Lung (tissue), 11 donors: ENCODE measurements at regions not wholly inside any gene's neighbourhood (a gene's known extent, or its start where the extent isn't known, plus 50 kb on each side); places are given as distances from the start of the nearest gene placed in this dataset.

Experiments used
- ATAC-seq: fragments of 200-7000 bp; cut with Tn5 transposase; one replicate; pipeline ENCODE4 v1.9.1; 2020; ENCODE audit warnings: moderate number of reproducible peaks; ENCODE audit not compliant: insufficient read depth, low FRiP score
- DNase-seq, 3 donors: peaks; one replicate each; pipeline ENCODE4 v3.0.0-alpha.2; 2013 to 2017
- H3K27ac ChIP-seq, 2 donors: one replicate each; pipeline ENCODE4 v1.5.1; 2013; ENCODE audit warnings: mild to moderate bottlenecking in 2 of 2, moderate library complexity in 2 of 2, control low read depth in 1 of 2, inconsistent platforms in 1 of 2, low read depth in 1 of 2, low read length in 1 of 2
- H3K27me3 ChIP-seq, 3 donors: one replicate each; pipeline ENCODE4 v1.5.1; 2013; ENCODE audit warnings: low read length in 2 of 3; ENCODE audit not compliant: control insufficient read depth in 3 of 3, insufficient read depth in 3 of 3
- H3K36me3 ChIP-seq, 4 donors: one replicate each; pipeline ENCODE4 v1.5.1; 2013; ENCODE audit warnings: low read length in 4 of 4, mild to moderate bottlenecking in 1 of 4, moderate library complexity in 1 of 4; ENCODE audit not compliant: control insufficient read depth in 4 of 4, insufficient read depth in 4 of 4
- H3K4me1 ChIP-seq, 5 donors: one replicate each; pipeline ENCODE4 v1.5.1; 2013; ENCODE audit warnings: low read length in 5 of 5, mild to moderate bottlenecking in 2 of 5, moderate library complexity in 1 of 5; ENCODE audit not compliant: control insufficient read depth in 5 of 5, insufficient read depth in 5 of 5
- H3K4me3 ChIP-seq: one replicate; pipeline ENCODE4 v1.5.1; 2013; ENCODE audit warnings: mild to moderate bottlenecking, control low read depth, moderate library complexity
- H3K9ac ChIP-seq, 2 donors: one replicate each; pipeline ENCODE4 v1.5.1; 2013; ENCODE audit warnings: low read length in 2 of 2, control low read depth in 1 of 2; ENCODE audit not compliant: insufficient read depth in 1 of 2
- H3K9me3 ChIP-seq, 4 donors: one replicate each; pipeline ENCODE4 v1.5.1; 2013; ENCODE audit warnings: low read length in 3 of 4, mild to moderate bottlenecking in 1 of 4, moderate library complexity in 1 of 4; ENCODE audit not compliant: control insufficient read depth in 4 of 4, insufficient read depth in 3 of 4
- CTCF ChIP-seq: IDR thresholded peaks from 2 replicates; pipeline ENCODE4 v1.5.1; 2012; ENCODE audit warnings: mild to moderate bottlenecking; ENCODE audit errors: control extremely low read depth, extremely low read depth
- WGBS, 2 donors: extraction: QIAGEN DNeasy Blood & Tissue Kit; methylation state at CpG; one replicate each; pipeline ENCODE4 v1.1.7; 2013; 5-methylcytosine and 5-hydroxymethylcytosine counted together
- donor health status: control.
- donor health status: control.
- donor health status: Bipolar disorder and iron deficiency.
- donor health status: healthy.
- donor health status: DM: yes; HTN: yes; CAD: no.

DNA sequence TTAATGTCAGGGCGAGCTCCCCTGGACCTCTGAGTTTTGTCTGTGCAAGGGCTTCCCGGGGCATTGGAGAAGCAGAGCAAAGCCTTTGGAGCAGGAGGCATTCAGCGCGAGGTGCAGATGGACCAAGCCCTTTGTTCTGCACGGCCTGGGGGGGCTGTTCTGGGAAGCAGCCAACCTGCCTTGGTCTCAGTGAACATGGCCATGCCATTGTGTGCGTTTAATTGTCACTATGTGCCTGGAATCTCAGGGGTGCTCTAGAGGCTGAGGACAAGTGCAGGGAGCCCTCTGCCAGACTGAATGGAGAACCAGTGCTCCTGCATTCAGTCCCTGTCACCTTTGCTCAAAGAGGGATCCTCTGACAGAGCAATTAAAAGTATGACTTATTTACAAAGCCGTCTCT lies 329.4 kb downstream of the IRX1 start:
- H3K9ac ChIP-seq: no peak overlapping the region
- H3K36me3 ChIP-seq: no peaks in the 10 kb centered on the region
- H3K27me3 ChIP-seq: no peaks in the 10 kb centered on the region
- no peak for DNase-seq
- peaks cover 0 to 2% (median under 1%) of the 10 kb centered on the region in 4 donors for H3K9me3 ChIP-seq
- ATAC-seq: no peak
- no peaks in the 10 kb centered on the region for H3K4me1 ChIP-seq
- TF ChIP-seq CTCF: no peak
- H3K4me3 ChIP-seq: no peak overlapping the region
- no peak overlapping the region for H3K27ac ChIP-seq
- 78 to 79% methylated on average over 7 of the region's 7 CpGs for WGBS, 2 donors

DNA sequence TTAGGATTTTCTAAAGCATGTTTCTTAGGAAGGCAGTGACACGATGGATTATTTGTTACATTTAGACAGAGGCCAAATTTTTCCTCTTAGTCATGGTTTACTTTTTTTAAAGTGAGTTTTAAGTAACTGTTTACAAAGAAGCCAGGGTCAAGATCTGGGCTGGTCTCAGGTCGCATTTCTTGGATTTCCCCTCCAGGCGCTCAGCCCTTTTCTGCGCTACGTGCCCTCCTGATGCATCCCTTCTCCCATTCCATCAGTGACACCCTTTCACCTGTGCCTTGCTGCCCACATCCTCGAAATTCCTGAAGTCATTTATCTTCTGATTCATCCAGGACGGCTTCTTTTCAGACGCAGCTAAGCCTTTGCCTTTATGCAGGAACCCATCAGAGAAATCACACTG lies 330.3 kb downstream of the IRX1 start:
- H3K9me3 ChIP-seq: peaks cover 0 to 2% (median under 1%) of the 10 kb centered on the region in 4 donors
- no peaks in the 10 kb centered on the region for H3K36me3 ChIP-seq
- 51 to 66% methylated on average over 8 of the region's 8 CpGs for WGBS, 2 donors
- no peak for DNase-seq
- no peaks in the 10 kb centered on the region for H3K27me3 ChIP-seq
- TF ChIP-seq CTCF: no peak
- H3K9ac ChIP-seq: no peak overlapping the region
- no peak overlapping the region for H3K27ac ChIP-seq
- no peak overlapping the region for H3K4me3 ChIP-seq
- no peak for ATAC-seq
- no peaks in the 10 kb centered on the region for H3K4me1 ChIP-seq

DNA sequence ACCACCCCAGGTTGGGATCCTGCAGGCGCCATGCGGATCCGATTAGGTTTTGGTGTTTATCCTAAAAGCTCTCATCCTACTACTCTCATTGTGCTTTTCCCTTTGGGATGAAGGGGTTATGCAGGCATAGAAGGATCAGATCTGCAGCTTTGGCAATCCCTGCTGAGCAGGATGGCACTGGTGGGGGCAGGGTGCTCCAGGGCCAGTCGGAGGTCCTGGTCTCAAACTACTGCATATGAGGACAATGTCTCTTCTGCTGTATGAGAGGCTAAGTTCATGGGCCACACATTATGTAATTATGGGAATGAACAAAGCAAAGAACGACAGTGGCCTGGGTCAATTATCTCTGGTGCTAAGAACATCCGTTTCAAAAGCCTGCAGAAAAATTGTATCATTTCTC lies 334.2 kb downstream of the IRX1 start:
- H3K9me3 ChIP-seq: peaks cover 0 to 1% (median 0%) of the 10 kb centered on the region in 4 donors
- DNase-seq: no peak
- no peak overlapping the region for H3K4me3 ChIP-seq
- ATAC-seq: no peak
- no peak overlapping the region for H3K27ac ChIP-seq
- no peak for TF ChIP-seq CTCF
- no peaks in the 10 kb centered on the region for H3K4me1 ChIP-seq
- H3K36me3 ChIP-seq: no peaks in the 10 kb centered on the region
- H3K9ac ChIP-seq: no peak overlapping the region
- 88 to 90% methylated on average over 6 of the region's 6 CpGs for WGBS, 2 donors
- no peaks in the 10 kb centered on the region for H3K27me3 ChIP-seq

- Histone ChIP-seq H3K9ac (no peak overlapping the region), H3K27me3 (no peaks in the 10 kb centered on the region), H3K4me3 (no peak overlapping the region), H3K36me3 (no peaks in the 10 kb centered on the region), H3K4me1 (no peaks in the 10 kb centered on the region), H3K27ac (no peak overlapping the region), H3K9me3 (peaks cover 0 to 1% (median 0%) of the 10 kb centered on the region in 4 donors)
- DNase-seq: no peak
- TF ChIP-seq CTCF: no peak
- no peak for ATAC-seq
- WGBS, 2 donors: 90 to 92% methylated on average over 17 of the region's 17 CpGs
These were observed 336.3 kb downstream of the IRX1 start for GRCh38 chr5:3931976-3932375.
